GM18517 (cell line): ENCODE measurements at regions not wholly inside any gene's neighbourhood (a gene's known extent, or its start where the extent isn't known, plus 50 kb on each side); places are given as distances from the start of the nearest gene placed in this dataset.
A peak's percentile ranks its signal among the peaks of the same experiment; 100 is the strongest.

Experiments used
- ATAC-seq: cut with Tn5 transposase; IDR thresholded peaks from one replicate; pipeline ENCODE4 v1.9.1; 2021; ENCODE audit warnings: mild to moderate bottlenecking, moderate library complexity; ENCODE audit not compliant: unreplicated experiment

- ATAC-seq: no peak
These were observed 174.8 kb downstream of the IBTK start for GRCh38 chr6:82072751-82073150.

- no peak for ATAC-seq
These were observed 175.4 kb downstream of the IBTK start for GRCh38 chr6:82072121-82072521.

- no peak for ATAC-seq
These were observed 178.8 kb downstream of the IBTK start for GRCh38 chr6:82068721-82069120.

- peak; percentile 97 for ATAC-seq
These were observed 180.5 kb downstream of the IBTK start for GRCh38 chr6:82066991-82067411.

- no peak for ATAC-seq
These were observed 181.3 kb downstream of the IBTK start for GRCh38 chr6:82066196-82066595.

GRCh38 chr6:82063574-82063973, 184.0 kb downstream of the IBTK start:
- ATAC-seq: no peak

GRCh38 chr6:82062219-82062618, 185.3 kb downstream of the IBTK start:
- ATAC-seq: no peak

GRCh38 chr6:82057846-82058554, 189.5 kb downstream of the IBTK start:
- ATAC-seq: no peak

GRCh38 chr6:82056567-82056966, 191.0 kb downstream of the IBTK start:
- ATAC-seq: no peak

GRCh38 chr6:82045965-82046756, 201.4 kb downstream of the IBTK start:
- ATAC-seq: no peak

- ATAC-seq: peak; percentile 87
These were observed 206.9 kb downstream of the IBTK start for GRCh38 chr6:82040405-82041221.

GRCh38 chr6:82038631-82039030, 208.9 kb downstream of the IBTK start:
- ATAC-seq: no peak

GRCh38 chr6:82035526-82035925, 212.0 kb downstream of the IBTK start:
- no peak for ATAC-seq

GRCh38 chr6:82033631-82034211, 213.8 kb downstream of the IBTK start:
- ATAC-seq: no peak

- ATAC-seq: no peak
These were observed 215.1 kb downstream of the IBTK start for GRCh38 chr6:82032444-82032843.

GRCh38 chr6:82030761-82031503, 216.6 kb downstream of the IBTK start:
- ATAC-seq: no peak

GRCh38 chr6:82030301-82030700, 217.2 kb downstream of the IBTK start:
- ATAC-seq: no peak

GRCh38 chr6:82025271-82025670, 222.3 kb downstream of the IBTK start:
- no peak for ATAC-seq

GRCh38 chr6:82022614-82023129, 224.9 kb downstream of the IBTK start:
- ATAC-seq: no peak

- ATAC-seq: no peak
These were observed 229.8 kb downstream of the IBTK start for GRCh38 chr6:82017773-82018172.
